Fibroblast of the aortic adventitia (primary cell): ENCODE measurements at regions not wholly inside any gene's neighbourhood (a gene's known extent, or its start where the extent isn't known, plus 50 kb on each side); places are given as distances from the start of the nearest gene placed in this dataset.

ENCODE experiments used
- DNase-seq: peaks from one replicate; pipeline ENCODE4 v3.0.0-alpha.2; 2010; ENCODE audit warnings: low read depth
- H3K4me3 ChIP-seq: 2 replicates; pipeline ENCODE4 v1.5.1; 2011; ENCODE audit warnings: low read depth, mild to moderate bottlenecking, control low read depth, low read length, moderate library complexity
- TF ChIP-seq, protein P1 (sequence below): IDR thresholded peaks from 2 replicates; pipeline ENCODE4 v1.5.1; 2011; ENCODE audit warnings: mild to moderate bottlenecking, low read length, control low read depth, inconsistent platforms; ENCODE audit not compliant: insufficient read depth

DNA sequence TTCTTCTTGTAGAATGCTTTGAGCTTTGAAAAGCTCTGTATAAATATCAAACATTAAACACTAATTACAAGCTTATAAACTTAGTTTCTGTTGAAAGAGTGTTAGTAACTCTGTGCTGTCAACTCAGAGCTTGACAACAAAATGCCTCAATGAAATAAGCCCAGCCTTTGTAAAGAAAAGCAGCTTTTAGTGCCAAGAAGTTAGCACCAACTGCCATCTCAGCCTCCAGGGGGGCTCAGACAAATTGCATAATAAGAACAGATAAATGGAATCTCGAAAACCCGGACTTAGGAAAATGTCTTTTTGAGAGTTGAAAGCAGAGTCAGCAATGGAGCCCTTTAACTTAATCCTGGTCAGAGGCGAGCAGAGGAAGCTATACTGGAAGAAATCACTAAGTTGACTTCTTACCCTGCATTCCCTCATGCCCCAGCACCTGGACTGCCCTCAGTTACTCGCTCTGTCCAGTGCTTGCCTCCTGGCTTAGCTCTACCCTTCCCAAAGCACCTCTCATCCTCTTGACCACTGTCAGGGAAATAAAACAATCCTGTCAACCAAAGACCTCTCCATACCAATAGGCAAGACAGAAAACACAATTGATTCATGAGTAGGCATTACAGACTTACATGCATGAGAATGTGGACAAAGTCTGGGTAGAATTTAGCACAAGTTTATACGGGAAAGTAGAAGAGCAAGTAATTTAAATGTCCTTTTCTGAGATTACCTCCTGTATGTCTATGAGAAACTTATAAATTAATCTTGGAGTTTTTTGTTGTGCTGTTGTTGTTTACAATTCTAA is 352.7 kb downstream of the ZNF608 start:
- TF ChIP-seq, protein P1, sequence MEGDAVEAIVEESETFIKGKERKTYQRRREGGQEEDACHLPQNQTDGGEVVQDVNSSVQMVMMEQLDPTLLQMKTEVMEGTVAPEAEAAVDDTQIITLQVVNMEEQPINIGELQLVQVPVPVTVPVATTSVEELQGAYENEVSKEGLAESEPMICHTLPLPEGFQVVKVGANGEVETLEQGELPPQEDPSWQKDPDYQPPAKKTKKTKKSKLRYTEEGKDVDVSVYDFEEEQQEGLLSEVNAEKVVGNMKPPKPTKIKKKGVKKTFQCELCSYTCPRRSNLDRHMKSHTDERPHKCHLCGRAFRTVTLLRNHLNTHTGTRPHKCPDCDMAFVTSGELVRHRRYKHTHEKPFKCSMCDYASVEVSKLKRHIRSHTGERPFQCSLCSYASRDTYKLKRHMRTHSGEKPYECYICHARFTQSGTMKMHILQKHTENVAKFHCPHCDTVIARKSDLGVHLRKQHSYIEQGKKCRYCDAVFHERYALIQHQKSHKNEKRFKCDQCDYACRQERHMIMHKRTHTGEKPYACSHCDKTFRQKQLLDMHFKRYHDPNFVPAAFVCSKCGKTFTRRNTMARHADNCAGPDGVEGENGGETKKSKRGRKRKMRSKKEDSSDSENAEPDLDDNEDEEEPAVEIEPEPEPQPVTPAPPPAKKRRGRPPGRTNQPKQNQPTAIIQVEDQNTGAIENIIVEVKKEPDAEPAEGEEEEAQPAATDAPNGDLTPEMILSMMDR, result no peak
- no peak overlapping the region for H3K4me3 ChIP-seq
- DNase-seq, result no peak

GRCh38 chr5:124383693-124384092 is 362.7 kb downstream of the ZNF608 start:
- no peak for DNase-seq
- TF ChIP-seq, protein P1, result no peak
- H3K4me3 ChIP-seq, result no peak overlapping the region

- DNase-seq, result no peak
- TF ChIP-seq, protein P1, result no peak
- no peak overlapping the region for H3K4me3 ChIP-seq
Observed at GRCh38 chr5:124377386-124377785, 369.1 kb downstream of the ZNF608 start.

DNA sequence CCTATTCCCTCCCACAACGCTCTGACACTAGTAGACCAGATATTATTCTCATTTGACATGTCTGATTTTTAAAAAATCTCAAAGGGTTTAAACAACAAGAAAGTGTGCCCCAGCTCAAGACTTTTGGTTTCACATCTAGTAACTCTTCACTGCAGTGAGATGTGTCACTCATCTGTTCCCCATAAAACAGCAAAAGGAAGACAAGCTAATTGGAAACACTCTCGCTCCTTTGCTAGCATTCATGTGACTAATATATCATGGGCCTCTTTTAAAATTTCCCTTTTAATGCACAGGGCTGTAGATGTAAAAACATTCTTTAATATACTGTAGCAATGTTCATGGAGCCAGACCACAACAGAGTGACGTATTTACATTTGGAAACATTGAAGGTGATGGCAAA is 372.6 kb downstream of the ZNF608 start:
- no peak overlapping the region for H3K4me3 ChIP-seq
- DNase-seq, result no peak
- TF ChIP-seq, protein P1, result no peak

GRCh38 chr5:124372457-124372856 is 374.0 kb downstream of the ZNF608 start:
- TF ChIP-seq, protein P1, result no peak
- no peak for DNase-seq
- H3K4me3 ChIP-seq, result no peak overlapping the region

- TF ChIP-seq, protein P1, result no peak
- H3K4me3 ChIP-seq, result no peak overlapping the region
- DNase-seq, result peak; percentile 65
Observed at GRCh38 chr5:124371111-124371706, 375.2 kb downstream of the ZNF608 start.
